ENCODE measurements at regions not wholly inside any gene's neighbourhood (a gene's known extent, or its start where the extent isn't known, plus 50 kb on each side); places are given as distances from the start of the nearest gene placed in this dataset.
"Not testable (repeated sequence)": the region's sequence is repeated elsewhere in the genome, so short reads cannot be mapped to it uniquely, and the experiment has no call there.

DNA sequence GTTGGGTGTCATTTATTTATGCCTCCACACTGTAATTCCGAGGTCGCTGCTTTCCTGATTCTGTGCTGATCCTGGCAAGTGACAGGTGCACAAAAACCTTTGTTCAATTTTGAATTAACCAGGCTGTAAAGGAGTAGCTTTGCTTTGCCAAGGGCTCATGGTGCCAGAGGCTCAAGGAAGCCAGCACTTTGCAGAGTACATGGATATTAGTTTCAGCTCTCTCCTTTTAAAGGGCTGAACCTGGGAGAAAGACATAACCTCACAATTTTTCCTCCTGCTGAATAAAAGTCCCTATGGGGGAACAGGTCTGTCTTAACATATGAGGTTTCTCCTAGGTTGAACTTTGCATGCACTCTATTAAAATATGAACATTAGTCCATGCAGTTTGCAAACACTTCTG is 227.6 kb upstream of the WSB1 start:
- no peak for DNase-seq

DNA sequence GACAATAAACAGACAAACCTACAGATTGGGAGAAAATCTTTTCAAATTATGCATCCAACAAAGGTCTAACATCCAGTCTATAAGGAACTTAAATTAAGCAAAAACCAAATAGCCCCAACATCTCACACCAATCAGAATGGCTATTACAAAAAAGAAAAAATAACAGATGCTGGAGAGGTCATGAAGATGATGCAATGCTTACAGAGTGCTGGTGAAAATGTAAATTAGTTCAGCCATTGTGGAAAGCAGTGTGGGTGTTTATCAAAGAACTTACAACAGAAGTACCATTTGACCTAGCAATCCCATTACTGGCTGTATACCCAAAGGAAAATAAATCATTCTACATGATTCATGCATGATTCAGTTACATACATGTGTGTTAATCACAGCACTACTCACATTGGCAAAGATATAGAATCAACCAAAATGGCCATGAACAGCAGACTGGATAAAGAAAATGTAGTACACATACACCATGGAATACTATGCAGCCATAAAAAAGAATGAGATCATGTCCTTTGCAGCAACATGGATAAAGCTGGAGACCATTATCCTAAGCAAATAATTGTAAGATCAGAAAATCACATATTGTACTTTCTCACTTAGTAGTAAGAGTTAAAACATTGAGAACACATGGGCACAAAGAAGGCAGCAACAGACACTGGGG is 223.9 kb upstream of the WSB1 start:
- no peak for DNase-seq

DNA sequence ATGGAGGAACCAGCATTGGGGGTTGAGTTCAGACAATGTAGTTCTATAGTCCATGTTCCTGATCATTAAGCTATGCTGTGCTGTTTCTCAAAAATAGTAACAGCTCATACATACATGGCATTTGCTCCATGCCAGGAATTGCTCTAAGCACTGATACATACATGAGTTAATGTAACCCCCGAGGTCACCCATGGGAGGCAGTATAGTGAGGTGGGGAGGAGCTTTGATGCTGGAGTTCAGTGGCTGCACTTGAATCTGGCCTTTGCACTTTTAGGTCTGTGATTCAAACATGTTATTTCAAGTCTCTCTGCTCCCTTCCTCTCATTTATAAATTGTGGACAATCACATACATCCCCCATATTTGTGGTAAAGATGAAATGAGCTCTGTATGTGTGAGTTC is 223.1 kb upstream of the WSB1 start:
- no peak for DNase-seq

DNA sequence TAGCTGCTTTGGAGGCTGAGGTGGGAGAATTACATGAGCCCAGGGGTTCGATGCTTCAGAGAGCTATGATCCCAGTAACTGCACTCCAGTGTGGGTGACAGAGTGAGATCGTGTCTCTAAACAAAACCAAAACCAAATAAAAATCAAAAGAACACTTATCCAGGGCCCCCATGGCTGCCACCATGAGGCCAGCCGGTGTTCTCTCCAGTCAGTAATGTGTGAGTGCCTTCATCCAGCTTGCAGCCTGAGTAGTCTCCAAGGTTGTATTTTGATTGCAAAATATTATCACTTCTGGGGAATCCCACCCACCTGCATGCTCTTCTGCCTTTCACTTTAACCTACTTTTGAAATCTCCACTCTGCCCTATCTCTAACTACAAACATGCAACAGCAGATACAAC is 221.0 kb upstream of the WSB1 start:
- DNase-seq, result no peak

DNA sequence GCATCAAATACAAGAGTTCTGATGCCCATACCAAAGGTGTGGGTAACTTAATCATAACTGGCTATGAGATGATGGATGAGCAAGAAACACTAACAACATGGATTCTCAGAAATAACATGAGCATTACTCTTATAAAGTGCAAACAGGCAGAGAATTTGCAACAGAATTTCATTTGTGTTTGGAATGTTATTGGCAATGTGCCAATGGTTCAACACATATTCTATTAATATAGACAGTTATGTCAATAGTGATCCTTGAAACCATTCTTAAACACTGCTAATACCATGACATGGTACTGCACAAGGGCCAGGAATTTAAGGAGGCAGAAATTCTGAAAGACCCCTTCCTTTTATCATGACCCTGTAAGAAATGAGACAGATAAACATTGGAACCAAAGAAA is 217.1 kb upstream of the WSB1 start:
- no peak for DNase-seq

DNA sequence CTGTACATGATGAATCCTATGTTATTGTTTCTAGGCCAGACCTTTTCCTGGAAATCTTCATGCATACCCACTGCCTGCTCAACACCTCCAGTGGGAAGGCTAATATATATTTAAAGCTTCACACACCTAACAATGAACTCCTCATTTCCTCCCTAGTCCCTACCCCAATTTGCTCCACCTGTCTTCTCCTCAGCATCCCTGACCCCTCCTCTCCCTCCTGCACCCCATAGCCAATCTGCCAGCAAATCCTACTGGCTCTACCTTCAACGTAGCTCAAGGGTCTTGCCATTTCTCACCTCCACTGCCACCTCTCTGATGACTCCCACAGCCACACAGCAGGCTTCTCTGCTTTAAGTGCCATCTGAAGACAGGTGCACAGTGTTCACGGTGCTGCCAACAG is 215.6 kb upstream of the WSB1 start:
- DNase-seq, result no peak

DNA sequence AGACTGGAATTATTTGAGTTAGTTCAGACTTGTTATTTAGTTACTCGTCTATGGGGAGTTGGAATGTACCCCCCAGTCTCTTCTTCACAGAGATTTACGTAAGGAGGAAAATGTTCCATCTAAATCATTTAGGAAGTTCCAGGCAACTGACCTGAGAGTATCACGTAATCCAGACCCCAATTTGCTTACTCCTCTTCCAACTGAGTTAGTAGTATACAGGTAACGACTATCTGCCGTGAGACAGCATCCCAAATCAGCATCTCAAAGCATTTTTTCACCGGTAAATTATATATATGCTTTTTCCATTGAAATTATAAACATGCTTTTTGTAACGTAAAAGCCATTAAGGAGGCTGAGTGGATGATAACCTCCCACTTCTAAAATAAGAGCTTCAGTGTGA is 214.3 kb upstream of the WSB1 start:
- no peak for DNase-seq

DNA sequence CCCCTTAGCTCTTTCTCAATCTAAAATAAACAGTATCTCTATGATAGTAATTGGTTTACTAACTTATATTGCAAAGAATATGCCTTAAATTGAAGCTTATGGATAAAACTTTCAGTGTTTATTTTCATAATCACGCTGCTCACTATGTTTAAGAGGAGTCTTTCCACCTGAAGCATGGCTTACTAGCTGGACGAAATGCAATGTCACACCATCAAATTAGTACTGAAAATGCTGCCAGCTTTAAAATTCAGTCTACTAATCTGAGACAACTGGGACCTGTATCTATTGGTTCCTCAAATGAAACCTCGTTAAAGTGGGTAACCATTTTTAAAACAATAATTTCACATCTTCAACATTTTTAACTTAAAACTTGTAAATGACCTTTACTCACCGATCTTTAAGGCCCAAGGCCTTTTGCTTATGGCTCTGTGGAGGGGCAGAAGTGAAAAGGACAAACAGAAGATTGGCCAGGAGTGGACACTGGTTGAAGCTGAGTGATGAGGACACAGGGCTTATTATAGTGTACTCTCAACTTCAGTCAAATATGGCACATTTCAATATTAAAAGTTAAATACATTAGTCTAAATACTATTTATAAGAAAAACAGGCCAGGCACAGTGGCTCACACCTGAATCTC is 212.8 kb upstream of the WSB1 start:
- no peak for DNase-seq

DNA sequence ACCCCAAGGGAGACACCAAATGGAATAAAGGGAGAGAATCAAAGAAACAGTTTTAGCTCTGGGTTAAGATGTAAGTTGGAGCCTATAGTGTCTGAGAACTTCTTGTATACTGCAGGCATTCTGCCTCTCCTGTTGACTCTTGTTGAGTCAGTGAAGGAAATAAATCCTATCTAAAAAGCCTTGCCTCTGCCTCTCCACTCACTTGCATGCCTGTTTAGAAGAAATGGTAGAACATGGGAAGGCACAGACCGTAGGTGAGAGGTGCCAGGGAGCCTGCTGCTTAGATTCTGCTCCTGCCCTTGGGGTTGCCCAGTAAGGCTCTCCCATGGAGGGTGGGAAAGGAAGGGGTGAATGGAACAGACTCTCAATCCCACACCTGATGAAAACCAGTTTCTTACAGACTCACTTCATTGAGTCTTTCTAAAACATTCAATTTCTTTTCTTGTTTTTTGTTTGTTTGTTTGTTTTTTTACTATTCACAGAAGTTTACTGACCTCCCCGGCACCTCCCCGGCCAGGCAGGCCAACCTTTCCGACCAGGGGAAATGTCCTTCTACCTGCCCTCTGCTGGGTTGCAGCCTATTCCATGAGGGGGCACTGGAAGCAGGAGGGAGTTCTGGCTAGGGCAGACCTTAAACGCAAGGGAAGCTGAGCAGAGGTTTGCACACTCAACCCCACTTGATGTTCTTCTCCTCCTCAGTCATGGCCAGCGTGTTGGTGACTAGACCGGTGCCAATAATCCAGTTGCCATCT is 211.7 kb upstream of the WSB1 start:
- no peak for DNase-seq

DNA sequence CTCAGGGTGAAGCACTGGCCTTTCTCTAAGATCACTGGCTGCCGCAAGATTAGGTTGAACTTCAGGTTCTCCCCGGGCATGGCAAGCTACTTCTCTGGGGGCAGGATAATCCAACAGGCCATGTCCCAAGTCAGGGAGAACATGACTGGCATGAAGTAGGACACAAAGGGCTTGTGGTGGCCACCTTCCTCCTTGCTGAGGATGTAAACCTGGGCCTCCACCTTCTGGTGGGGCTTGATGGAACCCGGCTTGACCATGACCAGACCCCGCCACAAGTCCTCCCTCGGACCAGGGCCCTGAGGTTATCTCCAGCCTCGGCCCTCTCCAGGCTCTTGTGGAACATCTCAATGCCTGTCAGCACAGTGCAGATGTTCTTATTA is 211.1 kb upstream of the WSB1 start:
- DNase-seq, result no peak

DNA sequence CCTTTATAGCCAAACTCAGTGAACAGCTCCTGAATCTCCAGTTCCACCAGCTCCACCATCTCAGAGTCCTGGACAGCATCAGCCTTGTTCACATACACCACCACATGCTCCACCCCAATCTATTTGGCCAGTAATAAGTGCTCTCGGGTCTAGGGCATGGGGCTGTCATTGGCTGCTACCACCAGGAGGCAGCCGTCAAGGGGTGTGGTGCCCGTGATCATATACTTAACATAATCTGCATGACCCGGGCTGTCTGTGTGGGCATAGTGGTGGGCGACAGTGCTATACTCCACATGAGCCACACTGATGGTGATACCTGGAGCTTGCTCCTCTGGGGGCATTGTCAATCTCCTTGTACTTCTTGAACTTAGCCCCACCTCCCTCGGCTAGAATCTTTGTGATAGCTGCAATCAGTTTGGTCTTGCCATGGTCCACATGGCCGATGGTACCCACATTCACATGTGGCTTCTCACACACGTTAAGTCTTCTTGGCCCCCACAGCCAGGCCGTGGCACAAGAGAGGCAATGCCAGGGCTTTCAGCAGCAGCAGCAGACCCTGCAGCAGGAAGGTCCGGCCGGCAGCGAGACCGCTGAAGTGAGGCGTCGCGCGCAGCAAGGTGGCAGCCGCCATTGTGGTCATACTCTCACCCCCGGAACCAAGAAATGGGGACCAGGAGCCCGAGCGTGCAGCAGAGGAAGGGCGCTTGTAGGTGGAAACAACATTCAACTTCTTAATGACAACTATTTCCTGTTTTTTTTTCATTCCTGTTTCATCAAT is 210.3 kb upstream of the WSB1 start:
- DNase-seq, result no peak

DNA sequence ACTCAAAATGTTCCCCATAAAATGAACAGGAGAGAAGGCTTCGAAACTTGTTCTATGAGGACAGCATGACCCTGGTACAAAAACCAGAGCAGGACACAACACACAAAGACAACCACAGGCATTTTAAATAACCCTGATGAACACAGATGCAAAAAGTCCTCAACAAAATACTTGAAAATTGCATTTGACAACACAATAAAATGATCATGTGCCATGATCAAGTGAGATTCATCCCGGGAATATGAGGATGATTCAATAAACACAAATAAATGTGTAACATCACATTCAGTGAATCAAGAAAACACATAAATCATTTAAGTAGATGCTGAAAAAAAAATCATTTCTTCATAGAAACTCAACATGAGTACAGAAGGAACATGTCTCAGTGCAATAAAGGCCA is 208.4 kb upstream of the WSB1 start:
- DNase-seq, result no peak

DNA sequence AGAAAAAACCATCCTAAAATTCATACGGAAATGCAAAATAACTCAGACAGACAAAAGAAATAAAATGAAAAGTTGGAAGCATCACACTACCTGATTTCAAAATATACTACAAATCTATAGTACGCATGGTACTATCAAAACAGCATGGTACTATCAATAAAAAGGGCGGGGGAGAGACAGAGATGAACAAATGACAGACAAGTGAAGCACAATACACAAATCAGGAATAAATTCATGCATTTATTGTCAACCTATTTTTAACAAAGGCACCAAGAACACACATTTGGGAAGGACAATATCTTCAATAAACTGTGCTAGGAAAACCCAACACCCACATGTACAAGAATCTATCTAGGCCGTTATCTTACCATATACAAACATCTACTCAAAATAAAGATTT is 207.4 kb upstream of the WSB1 start:
- DNase-seq, result no peak

DNA sequence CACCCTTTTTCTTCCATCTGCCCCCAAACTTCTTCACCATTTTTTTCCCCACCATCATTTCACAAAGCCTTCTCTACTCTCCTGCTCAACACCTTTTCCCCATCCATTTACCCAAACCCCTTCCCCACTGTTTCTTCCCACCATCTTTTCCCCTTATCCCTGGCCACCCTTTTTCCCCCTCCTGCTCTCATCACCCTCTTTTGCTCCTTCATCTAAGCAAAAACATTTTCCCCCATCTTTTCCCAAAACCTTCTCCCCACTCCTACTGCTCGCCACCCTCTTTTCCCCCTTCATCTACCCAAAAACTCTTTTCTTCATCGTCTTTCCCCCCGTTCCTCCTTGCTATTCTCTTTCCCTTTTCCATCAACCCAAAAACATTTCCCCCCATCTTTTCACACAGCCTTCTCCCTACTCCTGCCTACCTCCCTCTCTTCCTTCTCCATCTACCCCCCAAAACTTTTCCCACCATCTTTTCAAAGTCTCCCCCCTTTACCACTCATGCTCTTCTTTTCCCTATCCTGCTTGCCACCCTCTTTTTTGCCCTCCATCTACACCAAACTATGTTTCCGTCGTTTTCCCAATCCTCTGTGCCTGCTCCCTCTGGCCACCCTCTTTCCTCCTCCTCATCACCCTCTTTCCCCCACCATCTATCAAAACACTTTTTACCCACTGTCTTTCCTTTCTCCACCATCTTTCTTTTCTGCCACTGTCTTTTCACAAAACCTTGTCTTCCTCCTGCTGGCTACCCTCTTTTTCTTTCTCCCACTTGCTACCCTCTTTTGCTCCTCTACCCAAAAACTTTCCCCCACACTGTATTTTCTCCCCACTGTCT is 205.8 kb upstream of the WSB1 start:
- no peak for DNase-seq

DNA sequence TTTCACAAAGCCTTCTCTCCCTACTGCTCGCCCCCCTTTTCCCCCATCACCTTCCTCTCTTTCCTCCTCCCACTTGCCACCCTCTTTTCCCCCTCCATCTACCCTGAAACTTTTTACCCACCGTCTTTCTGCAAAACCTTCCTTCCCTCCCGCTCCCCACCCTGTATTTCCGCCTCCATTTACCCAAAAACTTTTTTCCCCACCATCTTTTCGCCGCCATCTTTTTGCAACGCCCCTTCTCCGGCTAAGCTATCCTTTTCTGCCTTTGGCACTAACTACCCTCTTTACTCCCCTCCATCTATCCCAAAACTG is 205.2 kb upstream of the WSB1 start:
- DNase-seq, result no peak

DNA sequence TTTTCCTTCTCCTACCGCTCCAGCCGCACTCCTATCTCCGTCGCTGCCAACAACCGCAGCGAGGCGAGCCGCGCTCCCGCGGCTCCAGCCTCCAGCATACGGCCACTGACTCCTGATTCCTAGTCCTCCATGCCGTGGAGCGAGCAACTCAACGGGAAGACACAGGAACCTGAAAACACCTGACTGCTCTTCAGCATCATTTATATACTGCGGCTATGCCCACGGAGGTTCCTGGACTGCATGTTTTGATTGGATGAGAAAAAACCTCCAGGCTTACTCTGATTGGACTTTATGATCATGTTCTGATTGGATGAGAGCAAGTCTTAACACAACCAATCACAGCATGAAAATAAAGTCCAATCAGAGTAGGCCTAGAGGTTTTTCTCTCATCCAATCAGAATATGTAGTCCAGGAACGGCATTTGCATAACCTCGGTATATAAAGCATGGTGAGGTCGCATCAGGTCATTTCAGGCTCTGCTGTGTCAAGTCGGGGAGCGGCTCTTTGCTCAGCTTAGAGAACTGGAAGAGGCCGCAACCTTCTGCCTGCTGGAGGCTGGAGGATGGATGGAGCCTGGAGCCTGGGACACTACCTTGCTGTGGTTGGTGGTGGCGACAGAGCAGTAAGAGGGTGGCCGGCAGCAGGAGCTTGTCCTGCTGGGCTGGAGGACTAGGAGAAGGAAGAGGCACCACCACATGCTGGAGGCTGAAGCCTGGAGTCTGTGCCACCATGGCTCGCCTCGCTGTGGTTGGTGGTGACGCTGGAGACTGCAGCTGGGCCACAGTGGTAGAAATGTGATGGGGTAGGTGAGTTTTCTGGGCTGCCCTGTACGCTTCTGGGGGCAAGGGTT is 204.6 kb upstream of the WSB1 start:
- not testable (repeated sequence) for DNase-seq

DNA sequence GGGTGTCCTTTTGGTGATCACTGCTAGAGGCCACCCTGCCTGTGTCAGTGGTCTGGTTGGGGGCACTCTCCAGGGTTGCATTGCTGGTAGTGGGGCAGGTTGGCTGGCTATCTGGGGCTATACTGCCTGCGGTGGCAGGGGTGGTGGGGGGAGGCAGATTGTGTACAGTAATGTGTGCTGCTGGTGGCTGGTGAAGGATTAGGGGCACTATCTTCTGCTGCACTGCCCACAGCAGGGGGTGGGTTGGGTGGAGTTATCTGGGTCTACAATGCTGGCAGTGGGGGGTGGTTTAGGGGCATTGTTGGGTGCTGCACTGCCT is 204.0 kb upstream of the WSB1 start:
- no peak for DNase-seq

DNA sequence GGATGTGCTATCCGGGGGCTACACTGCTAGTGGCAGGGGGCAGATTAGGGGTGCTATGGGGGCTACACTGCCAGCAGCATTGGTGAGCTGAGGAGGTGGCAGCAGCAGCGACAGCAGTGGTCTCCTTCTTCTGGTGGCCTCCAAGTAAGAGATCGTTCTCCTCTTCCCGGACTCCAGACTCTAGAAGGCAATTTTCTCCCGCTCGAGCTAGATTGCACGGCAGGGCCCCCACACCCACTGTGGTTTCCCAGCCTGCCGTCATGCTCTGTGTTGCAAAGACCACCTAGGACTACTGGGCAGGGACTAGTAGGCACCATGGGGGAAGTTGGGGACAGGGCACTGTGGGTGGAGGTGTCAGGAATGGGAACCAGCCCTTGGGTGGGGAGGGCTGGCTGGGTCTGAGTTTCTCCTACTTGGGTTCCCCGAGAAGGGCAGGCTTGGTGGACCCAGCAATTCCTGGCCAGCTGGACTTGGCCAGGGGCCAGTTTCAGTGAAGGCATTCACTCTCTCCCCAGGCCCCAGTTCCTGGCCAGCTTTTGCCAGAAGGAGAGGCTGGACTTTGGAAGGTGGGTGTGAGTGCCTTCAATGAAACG is 203.4 kb upstream of the WSB1 start:
- not testable (repeated sequence) for DNase-seq

DNA sequence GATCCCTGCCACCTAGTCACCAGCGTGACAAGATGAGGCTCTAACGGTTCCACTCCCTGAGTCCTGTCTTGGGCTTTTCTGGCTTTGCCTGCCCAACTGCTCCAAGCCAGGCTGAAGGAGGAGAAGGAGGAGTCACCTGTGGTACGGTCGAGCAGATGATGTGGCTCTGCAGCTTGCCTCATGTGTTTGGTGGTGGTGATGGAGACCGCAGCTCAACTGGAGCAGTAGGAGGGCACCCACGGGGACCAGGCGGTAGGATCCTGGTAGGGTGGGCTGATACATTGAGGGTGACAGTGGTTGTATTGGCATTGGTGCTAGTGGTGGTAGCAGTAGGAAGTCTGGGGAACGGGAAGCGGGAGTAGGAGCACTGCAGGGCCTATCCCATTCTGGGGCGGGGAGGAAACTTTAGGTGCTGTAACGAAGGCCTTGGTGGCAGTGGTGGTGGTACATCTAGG is 202.8 kb upstream of the WSB1 start:
- no peak for DNase-seq

DNA sequence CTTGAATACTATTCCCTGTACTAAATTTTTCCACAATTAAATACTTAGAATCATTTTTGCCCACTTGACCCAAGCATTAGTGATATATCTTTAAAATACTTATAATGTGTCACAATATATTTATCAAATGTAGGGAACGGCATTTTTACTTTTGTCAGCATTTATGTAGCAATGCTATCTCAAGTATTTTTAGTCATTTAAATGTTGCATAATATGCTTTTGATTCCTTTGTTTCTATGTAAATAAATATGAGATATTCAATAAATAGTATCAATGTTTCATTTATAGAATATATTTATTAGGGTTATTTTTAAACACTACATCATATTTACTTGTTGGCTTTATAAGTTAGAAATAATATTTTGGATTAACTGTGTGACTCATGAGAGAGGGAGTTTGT is 199.7 kb upstream of the WSB1 start:
- not testable (repeated sequence) for DNase-seq

DNA sequence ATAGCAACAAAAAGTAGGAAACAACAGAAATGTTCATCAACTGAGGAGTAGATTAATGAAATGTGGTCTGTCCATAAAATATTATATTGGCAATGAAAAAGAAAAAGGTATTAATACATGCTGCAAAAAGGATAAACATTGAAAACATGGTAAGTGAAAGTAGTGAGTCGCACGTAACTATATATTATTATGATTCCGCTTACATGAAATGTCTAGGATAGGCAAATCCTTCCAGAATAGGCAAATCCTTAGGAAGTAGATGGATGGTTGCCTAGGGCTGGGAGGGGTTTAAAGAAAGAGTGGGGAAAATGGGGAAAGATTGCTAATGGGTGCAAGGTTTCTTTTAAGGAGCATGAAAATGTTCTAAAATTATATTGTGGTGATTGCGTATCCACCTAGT is 198.1 kb upstream of the WSB1 start:
- DNase-seq, result not testable (repeated sequence)

DNA sequence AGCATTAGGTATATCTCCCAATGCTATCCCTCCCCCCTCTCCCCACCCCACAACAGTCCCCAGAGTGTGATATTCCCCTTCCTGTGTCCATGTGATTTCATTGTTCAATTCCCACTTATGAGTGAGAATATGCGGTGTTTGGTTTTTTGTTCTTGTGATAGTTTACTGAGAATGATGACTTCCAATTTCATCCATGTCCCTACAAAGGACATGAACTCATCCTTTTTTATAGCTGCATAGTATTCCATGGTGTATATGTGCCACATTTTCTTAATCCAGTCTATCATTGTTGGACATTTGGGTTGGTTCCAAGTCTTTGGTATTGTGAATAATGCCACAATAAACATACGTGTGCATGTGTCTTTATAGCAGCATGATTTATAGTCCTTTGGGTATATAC is 194.6 kb upstream of the WSB1 start:
- DNase-seq, result not testable (repeated sequence)
